GM23248 (cell line): ENCODE measurements at regions not wholly inside any gene's neighbourhood (a gene's known extent, or its start where the extent isn't known, plus 50 kb on each side); places are given as distances from the start of the nearest gene placed in this dataset.

Experiments used
- EZH2 ChIP-seq: fragments of 200-600 bp; sonication (generic); IDR thresholded peaks from 2 replicates; pipeline ENCODE4 v1.6.1; 2018; ENCODE audit warnings: antibody characterized with exemption, mild to moderate bottlenecking; ENCODE audit not compliant: insufficient read depth, poor library complexity, severe bottlenecking
- EZH2phosphoT487 ChIP-seq: fragments of 200-600 bp; sonication (generic); IDR thresholded peaks from 2 replicates; pipeline ENCODE4 v1.6.1; 2018; ENCODE audit warnings: antibody characterized with exemption, moderate library complexity, mild to moderate bottlenecking, low read depth; ENCODE audit not compliant: insufficient read depth

GRCh38 chr6:25068866-25069265 is 133.1 kb upstream of the RIPOR2 start:
- TF ChIP-seq EZH2 (no peak), EZH2phosphoT487 (no peak)
